NCI-H2029 (cell line): ENCODE measurements at regions not wholly inside any gene's neighbourhood (a gene's known extent, or its start where the extent isn't known, plus 50 kb on each side); places are given as distances from the start of the nearest gene placed in this dataset.

ENCODE experiments used
- DNase-seq: peaks from one replicate; lab custom pipeline; 2025; lab: John Stamatoyannopoulos, UW

DNA sequence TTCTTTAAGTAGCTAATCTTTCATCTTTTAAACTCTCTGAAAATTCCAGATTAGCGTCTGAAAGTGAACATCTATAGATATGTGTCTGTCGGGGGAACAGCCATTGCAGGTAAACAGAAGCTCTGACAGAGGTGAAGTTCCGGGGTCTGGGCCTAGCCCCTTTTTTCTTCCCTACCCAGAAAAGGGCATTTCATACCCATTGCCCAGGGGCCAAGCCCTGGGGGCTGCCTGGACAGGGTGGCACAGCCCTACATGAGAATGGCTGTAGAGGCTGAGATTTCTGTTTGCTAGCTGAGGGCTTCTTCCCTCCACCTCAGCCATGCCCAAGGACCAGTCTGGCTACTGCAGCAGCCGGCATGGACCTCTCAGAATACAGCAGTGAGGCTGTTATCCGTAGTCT lies 327.0 kb upstream of the PLET1 start:
- DNase-seq = no peak

GRCh38 chr11:112588252-112588694 lies 327.6 kb upstream of the PLET1 start:
- DNase-seq = peak; percentile 89

DNA sequence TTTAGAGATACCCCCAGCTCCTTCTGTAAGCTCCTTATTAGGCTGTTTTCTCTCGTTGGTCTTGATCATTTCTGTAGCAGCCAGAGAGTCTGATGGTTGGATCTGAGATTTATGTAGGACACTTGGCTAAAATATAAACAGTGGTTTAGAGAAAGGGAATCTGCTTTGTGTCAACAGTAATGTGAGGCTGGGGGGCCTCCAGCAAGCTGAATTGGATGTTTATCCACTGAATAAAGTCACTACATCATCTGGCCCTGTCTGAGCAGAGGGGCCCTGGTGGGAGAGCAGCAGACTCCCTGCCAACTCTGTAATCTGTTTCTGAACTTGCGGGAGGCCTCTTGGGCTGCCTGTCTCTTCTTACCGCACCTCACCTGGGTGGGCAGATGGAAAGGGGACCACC lies 328.5 kb upstream of the PLET1 start:
- DNase-seq = no peak

GRCh38 chr11:112590764-112591163 lies 330.1 kb upstream of the PLET1 start:
- no peak for DNase-seq

DNA sequence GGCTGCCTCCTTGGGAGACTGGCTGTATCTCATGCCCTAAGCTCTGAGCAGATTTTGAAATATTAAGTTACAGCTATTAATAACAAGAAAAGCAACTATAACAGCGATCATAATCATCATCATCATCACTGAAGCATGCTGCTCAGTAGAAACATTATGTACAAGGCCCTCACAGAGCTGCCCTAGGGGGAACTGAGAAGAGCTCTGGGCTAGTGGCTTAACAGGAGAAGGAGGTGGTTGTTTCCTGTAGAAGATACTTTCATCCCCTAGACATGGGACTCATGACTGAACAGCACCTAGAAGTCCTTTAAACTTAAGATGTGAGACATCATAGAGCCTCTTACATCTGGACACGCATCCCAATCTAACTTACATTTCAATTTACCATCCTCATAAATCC lies 332.8 kb upstream of the PLET1 start:
- no peak for DNase-seq

DNA sequence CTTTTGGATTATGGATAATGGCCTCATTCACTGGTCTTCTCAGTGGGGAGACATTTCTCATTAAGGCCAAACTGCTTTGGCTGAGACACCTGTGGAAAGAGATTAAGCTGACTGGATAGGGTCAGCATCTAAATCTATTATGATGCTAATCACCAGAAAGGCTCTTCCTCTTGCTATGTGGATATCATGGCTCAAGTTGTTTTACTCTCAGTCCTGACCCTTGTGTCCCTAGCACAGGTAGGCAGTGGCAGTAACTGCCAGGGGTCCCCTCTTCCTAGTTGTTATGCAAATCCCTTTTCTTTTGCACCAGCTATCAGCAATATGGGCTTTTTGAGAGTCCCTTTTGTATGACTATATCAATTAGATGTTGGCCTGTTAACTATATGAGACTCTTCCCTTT lies 335.7 kb upstream of the PLET1 start:
- DNase-seq = no peak

GRCh38 chr11:112597286-112597790 lies 336.7 kb upstream of the PLET1 start:
- DNase-seq = no peak

- no peak for DNase-seq
Measured at GRCh38 chr11:112599265-112599664, 338.6 kb upstream of the PLET1 start.

- DNase-seq = no peak
Measured at GRCh38 chr11:112599856-112600533, 339.3 kb upstream of the PLET1 start.

GRCh38 chr11:112605093-112605666 lies 344.5 kb upstream of the PLET1 start:
- no peak for DNase-seq

GRCh38 chr11:112606656-112607055 lies 346.0 kb upstream of the PLET1 start:
- no peak for DNase-seq

- DNase-seq = no peak
Measured at GRCh38 chr11:112608509-112608908, 347.8 kb upstream of the PLET1 start.

DNA sequence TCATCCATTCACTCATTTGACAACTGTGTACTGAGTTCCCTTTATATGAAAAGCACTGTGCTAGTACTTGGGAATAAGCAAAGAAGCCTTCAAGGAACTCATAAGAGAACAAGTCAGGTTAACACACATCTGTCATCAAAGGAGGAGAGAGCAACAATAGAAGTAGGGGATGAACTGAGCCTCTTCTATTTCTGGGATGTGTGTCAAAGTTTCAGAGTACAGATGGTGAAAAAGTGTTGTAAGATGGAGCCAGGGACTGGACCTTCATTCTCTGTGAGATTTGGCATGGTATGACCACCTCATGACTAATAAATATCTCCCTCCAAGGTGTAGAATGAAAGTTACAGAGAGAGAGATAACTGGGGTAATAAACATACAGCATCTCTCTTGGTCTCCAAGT lies 349.8 kb upstream of the PLET1 start:
- DNase-seq = no peak

DNA sequence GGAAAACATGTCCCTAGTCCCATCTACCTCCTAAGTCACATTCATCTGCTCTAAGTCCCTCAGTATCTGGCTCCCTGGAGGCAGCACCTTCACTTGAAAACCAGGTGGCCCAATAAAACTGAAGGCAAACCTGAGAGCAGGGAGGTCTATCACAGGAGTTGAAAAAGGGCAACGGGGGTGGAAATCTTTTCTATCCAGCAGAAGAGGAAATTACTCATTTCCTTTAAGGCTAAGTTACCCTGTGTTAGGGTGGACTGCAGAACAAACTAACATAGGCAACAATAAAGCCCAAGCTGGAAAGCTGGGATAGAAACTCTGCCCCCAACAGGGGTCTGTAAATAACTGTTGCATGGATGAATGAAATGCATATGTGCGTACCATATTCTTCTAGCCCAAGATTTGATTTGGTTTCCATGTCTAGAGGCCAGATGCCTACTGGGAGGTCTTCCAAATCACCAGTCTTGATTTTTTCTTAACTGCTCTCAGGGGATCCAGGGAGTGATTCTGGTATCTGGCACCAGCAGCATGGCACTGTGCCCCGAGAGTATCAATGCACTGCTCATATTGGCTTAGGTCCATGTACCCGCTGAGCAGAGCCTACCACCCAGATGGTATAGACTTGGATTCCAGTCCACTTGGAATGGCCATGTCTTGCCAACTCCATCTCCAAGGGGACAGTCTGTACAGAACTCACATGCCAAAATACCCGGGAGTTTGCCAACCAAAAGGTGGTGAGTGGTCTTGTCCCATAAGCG lies 350.0 kb upstream of the NCAM1 start:
- peak; percentile 68 for DNase-seq

DNA sequence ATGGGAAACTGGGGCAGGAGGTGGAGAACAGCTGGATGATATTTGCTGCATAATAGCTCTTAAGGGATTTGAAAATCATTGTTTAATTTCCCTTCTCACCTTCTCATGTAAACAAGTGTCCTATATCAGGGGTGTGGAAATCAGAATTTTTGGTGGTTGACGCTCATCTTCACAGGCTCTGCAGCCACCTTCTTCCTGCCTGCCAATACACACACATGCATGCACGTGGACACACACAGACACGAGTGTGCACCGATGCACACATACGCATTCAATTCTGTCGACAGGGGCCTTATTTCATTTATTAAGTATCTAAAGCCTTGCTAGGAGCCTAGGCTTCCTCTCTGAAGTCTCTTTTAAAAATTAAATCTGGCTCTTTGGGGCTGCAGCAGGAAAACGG lies 349.4 kb upstream of the NCAM1 start:
- no peak for DNase-seq

- DNase-seq = peak; percentile 3
Measured at GRCh38 chr11:112612250-112612849, 348.9 kb upstream of the NCAM1 start.

DNA sequence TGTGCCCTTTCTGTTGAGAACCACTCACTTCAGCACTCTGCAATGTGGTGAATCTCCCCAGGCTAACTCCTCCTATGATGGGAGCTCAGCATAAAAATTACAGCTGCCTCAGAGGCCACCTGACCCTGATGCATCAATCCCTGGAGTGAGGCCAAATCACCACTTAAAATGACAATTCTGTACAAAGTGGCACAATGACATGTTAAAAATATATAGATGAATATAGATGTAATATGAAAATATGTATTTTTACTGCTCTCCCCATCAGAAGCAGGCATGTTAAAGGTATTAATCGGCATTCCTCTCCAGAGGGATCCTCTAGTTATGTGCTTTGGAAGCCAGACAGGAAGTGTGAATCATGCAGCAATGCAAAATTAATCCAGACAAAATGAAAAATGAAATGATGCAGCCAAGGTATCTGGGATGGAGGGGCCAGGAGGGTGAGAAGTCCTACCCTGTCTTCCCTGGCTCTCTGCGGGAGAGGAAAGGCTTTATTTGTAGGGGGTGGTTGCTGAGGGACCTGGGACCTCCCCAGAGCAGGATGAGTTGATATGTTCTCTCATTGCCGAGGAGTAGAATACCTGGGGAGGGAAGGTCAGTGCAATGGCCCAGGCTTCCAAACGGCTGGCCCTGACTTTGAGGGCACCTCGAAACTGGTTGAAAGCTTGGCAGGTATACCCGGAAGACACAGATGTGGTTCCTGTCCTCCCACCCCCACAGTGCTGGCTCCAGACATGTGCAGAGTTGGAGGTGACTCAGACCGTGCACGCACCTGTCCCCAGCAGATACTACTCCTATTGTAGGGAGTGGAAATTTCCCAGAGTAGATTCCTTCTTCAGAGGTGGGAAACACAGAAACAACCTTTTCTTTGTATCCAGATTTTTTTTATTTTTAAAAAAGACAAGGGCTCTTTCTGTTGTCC lies 347.9 kb upstream of the NCAM1 start:
- DNase-seq = peak; percentile 66

DNA sequence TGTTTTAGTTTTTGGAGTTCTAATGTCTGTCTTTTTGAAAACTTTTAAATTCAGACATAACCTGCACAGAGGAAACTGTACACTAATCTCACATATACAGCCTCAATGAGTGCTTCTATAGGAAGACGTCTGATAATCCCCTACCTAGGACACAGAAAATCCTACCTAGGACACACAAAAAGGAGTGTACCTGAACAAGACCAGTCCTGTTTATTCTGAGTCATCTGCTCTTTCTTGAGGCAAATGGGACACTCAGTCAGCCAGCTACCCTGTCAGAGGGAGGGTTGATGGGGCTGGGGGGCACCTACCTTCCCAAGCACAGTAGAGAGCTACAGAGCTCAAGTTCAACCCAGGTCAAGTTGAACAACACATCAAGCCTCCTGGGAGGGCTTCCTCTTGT lies 346.6 kb upstream of the NCAM1 start:
- DNase-seq = no peak

- no peak for DNase-seq
Measured at GRCh38 chr11:112615238-112615637, 346.0 kb upstream of the NCAM1 start.

DNA sequence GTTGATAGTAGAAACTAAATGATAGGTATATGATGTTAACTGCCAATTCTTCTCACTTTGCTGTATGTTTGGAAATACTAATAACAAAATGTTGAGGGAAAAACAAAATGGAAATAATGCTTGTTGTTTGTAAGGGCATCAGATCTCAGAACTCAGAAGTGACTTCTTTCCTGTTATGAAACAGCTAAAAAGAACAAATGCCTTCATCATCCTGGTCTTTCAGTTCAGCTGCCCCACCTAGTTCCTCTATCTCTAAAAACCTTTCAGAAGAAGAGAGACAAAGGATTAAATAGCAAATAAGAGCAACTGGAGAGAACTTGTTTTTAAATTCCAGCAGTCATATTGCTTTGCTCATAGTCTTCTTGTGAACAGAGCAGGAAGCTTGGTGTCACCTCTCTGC lies 345.3 kb upstream of the NCAM1 start:
- DNase-seq = no peak

- DNase-seq = no peak
Measured at GRCh38 chr11:112616327-112617097, 344.7 kb upstream of the NCAM1 start.
